HuH-7.5 (cell line): ENCODE measurements at regions not wholly inside any gene's neighbourhood (a gene's known extent, or its start where the extent isn't known, plus 50 kb on each side); places are given as distances from the start of the nearest gene placed in this dataset.

Experiments used
- DNase-seq: peaks from one replicate; pipeline ENCODE4 v3.0.0; 2011; ENCODE audit warnings: low spot score

- no peak for DNase-seq
These were observed 176.7 kb upstream of the NCAM1 start for GRCh38 chr11:112784323-112785073.

- DNase-seq, result no peak
These were observed 176.1 kb upstream of the NCAM1 start for GRCh38 chr11:112785149-112785548.

- DNase-seq, result no peak
These were observed 175.5 kb upstream of the NCAM1 start for GRCh38 chr11:112785719-112786118.

GRCh38 chr11:112786196-112786595 lies 175.0 kb upstream of the NCAM1 start:
- no peak for DNase-seq

- no peak for DNase-seq
These were observed 174.2 kb upstream of the NCAM1 start for GRCh38 chr11:112786886-112787530.

- no peak for DNase-seq
These were observed 171.7 kb upstream of the NCAM1 start for GRCh38 chr11:112789481-112789880.

GRCh38 chr11:112790286-112790685 lies 170.9 kb upstream of the NCAM1 start:
- DNase-seq, result no peak

- DNase-seq, result no peak
These were observed 169.2 kb upstream of the NCAM1 start for GRCh38 chr11:112792070-112792469.

- no peak for DNase-seq
These were observed 167.8 kb upstream of the NCAM1 start for GRCh38 chr11:112793416-112793815.

- no peak for DNase-seq
These were observed 166.8 kb upstream of the NCAM1 start for GRCh38 chr11:112794331-112794846.

- peak; percentile 37 for DNase-seq
These were observed 165.9 kb upstream of the NCAM1 start for GRCh38 chr11:112795142-112795815.

GRCh38 chr11:112795911-112796649 lies 165.1 kb upstream of the NCAM1 start:
- DNase-seq, result no peak

- DNase-seq, result no peak
These were observed 164.1 kb upstream of the NCAM1 start for GRCh38 chr11:112797092-112797491.

GRCh38 chr11:112797648-112798293 lies 163.4 kb upstream of the NCAM1 start:
- no peak for DNase-seq

- DNase-seq, result no peak
These were observed 160.0 kb upstream of the NCAM1 start for GRCh38 chr11:112801025-112801816.

GRCh38 chr11:112801817-112802088 lies 159.5 kb upstream of the NCAM1 start:
- DNase-seq, result no peak

GRCh38 chr11:112805658-112806057 lies 155.6 kb upstream of the NCAM1 start:
- DNase-seq, result no peak

GRCh38 chr11:112806256-112806655 lies 155.0 kb upstream of the NCAM1 start:
- no peak for DNase-seq

GRCh38 chr11:112806876-112807275 lies 154.3 kb upstream of the NCAM1 start:
- no peak for DNase-seq

- no peak for DNase-seq
These were observed 151.8 kb upstream of the NCAM1 start for GRCh38 chr11:112809429-112809828.

GRCh38 chr11:112810951-112811350 lies 150.3 kb upstream of the NCAM1 start:
- DNase-seq, result no peak
